ENCODE measurements at regions not wholly inside any gene's neighbourhood (a gene's known extent, or its start where the extent isn't known, plus 50 kb on each side); places are given as distances from the start of the nearest gene placed in this dataset.

DNA sequence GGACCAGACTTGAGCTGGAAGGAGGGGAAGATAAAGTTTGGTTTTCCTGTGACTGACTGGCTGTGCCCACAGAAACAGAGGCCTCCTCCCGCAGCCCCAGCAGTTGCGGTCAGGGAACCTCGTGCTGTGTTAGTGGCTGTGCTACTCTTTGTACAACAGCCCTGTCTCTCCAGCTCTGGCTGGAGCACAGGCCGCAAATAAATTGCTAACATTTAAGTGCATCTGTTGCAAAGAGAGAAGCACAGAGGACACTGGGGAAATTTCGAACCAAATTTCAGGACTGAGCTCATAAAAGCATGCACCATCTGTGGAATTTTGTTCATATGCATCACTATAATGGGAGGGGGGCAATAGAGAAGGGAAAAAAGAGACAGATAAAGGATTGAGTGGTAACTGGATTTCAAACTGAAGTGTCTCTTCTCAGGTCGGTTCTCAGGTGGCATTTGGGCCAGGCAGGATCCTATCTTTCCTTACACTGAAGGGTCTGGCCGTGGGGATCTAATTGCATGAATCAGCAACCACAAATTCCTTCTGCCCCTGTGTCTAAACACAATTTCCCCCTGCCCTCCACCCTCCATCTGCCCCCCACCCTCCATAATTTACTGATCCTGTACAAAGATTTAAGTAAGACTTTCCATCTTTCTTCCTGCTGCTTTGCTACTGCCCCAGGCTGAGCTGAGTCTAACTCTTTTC is 88.9 kb upstream of the ATXN1 start:
- DNase-seq, result no peak

DNA sequence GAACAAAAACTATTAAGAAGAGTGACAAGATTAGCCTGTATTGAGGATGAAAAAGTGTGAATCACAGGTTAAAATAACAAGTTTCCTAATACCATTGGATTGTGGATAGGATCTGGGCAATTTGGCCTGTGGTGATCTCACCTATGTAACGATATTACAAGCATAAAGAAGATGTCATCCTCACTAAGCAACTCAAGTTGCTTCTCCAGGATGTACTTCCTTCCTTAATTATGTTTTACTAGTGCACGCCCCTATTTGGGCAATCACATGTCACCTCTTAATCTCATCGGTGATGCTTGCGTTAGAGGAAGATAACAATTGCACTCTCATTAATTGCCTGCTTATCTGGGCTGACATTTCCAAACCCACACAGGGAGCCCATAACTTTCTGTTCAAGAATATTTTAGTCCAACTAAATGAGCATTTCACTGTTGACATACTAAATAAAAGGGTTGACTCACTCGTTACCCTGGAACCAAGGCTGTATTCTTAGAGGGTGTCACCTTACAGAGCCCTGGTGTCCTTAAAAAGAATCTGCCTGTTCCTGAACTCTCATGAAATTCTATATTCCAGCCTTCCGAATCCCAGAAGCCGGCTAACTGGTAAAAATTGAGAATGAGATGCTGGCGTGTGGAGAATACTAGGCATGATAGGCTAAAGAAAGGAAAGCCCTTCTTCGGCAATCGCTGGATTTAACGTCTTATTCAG is 88.2 kb upstream of the ATXN1 start:
- DNase-seq, result no peak

DNA sequence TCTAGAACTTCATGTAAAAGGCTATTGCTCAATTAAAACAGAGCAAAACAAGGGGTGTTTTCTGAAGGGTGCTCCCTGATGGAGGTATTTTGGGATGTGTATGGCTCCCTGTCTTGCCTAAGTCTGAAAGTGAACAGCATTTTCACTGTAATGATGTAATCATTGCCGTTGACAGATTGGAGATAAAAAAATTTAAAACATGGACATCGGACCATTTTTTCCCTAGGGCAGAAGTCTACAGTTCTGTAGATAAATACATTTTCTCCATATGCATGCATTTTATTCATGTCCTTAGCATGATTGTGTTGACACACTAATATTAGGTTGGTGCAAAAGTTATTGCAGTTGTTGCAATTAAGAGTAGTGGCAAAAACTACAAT is 85.1 kb upstream of the ATXN1 start:
- DNase-seq, result no peak

DNA sequence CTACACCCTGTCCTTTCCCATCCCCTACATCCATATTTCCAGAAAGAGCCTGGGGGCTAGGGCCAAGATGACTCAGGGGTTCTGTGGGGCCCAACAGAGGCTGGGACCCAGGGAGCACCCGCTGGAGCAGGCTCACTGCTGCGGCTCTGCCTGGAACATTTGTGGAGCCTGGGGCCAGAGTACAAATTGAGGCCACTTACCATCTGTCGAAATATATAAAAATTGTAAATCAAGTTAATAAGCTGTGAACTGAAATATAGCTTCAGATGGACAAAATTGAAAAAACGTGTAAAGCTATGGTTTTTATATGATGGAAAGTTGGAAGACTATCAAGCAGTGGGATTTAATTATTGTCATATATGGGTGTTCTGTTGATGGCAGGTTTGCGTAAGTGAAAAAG is 82.9 kb upstream of the ATXN1 start:
- DNase-seq, result no peak

DNA sequence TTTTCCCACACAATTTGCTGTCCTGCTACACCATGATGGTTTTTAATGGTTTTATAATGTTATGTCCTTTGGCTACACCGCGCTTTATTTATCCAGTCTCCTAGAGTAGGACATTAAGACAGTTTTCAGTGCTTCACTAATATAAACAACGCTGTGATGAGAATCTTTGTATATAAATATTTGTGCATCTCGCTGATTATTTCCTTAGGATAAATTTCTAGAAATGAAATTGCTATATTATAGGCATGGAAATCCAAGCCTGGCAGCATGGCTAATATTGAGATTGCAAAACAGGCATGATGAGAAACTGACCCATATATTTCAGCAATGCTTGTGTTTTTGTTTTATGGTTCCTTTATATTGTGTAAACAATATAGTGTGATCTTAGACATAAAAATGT is 81.4 kb upstream of the ATXN1 start:
- no peak for DNase-seq

DNA sequence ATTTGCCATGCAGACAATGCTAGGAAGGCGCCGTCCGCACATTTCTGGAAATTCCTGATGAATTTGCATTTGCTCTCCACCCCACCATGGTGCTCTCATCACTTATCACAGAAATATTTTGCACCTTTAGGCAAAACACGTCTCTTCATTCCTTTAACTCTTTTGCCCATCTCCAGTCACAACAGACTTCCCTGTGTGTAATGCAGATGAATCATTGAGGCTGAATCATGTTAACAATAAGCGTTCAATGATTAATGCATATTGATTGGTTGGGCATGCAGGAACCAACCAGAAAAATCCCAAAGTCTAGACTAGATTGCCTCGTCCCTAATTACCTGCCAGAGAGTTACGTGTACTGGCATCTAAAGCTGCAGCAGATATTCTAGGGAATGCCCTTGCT is 80.0 kb upstream of the ATXN1 start:
- no peak for DNase-seq

DNA sequence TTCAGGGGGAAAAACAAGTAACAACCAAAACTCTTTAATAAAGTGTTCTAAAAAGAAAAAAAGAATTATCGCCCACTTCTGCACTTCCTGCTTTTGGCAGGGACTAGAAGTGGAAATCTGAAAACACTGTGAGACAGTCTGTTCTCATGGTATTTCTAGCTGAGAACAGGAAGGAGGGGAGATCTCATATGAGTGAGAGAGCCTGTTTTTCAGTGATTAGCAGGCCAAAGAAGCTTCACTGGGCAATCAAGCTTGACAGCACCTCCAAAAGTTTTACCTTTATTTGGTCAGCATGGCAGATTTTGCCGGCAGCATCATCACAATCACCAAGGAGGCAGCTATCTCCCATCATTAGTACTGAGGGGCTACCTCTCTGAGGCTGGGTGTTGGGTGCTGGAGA is 79.5 kb upstream of the ATXN1 start:
- no peak for DNase-seq

DNA sequence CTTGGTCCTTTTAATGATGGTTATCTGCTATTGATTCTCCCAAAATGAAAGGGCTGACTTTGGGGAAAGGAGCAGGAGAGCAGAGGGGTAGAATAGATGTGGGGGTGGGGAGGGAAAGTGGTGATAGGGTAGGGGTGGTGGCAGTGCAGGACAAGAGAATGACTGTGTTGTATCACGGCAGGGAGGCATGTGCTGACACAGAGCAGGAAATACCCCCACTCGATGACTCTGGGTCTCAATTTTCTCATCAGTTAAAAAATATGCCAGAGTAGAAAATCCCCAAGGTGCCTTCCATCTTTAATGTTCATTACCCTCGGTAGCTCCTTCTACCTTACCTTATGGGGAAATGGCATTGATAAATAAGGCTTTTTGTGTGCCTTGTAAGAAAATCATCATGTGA is 79.0 kb upstream of the ATXN1 start:
- no peak for DNase-seq

DNA sequence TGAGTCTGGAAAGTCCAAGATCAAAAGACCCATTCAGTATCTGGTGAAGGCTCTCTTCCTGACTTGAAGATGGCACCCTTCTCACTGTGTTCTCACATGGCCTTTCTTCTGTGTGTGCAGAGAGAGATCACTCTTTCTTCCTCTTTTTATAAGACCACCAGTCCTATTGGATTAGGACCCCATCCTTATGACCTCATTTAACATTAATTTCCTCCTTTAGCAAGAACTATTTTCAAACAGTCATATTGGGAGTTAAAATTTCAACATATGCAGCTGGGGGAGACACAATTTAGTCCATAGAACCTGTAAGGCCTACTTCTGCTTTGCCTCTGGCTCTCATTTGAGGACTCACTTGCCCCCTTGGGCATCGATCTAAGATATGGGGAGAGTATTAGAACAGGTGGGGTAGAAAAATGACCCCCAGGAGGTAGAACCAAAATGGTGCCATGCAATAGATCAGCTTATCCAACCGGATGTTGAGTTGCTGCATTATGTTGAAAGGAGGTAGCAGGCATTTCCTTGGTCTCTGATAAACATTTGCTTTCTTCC is 78.4 kb upstream of the ATXN1 start:
- DNase-seq, result no peak

DNA sequence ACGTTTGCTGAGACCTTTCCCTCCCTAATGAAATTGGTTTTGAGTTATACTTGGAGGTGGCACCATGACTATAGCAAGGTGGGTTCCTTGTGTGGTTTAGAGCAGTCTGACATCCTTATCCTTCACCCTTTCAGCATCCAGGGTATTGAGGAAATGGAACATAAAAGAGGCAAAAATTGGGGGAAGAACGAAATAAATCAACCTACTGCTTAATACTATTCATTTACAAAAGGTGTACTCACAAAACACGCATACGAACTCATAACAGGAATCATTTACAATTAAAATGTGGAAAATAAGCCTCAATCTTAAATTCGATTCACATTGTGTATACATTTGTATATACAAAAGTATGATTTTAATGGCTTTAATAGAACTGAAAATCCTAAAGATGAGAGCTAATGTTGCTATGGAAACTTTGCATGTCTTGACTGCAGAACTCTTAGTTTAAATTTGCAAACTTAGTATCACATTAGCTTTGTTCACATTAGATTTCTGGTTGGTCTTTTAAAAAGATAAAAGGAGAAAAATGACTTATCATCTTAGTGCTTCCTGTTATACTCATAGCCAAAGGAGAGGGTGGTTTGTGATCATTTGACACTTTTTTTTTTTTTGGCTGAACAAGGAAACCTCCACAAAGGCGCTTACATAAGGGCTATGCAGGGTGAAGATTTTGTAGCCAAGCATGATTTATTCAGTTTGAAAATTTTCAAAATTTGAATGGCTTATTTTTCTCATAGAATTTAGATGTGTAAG is 76.1 kb upstream of the ATXN1 start:
- no peak for DNase-seq

DNA sequence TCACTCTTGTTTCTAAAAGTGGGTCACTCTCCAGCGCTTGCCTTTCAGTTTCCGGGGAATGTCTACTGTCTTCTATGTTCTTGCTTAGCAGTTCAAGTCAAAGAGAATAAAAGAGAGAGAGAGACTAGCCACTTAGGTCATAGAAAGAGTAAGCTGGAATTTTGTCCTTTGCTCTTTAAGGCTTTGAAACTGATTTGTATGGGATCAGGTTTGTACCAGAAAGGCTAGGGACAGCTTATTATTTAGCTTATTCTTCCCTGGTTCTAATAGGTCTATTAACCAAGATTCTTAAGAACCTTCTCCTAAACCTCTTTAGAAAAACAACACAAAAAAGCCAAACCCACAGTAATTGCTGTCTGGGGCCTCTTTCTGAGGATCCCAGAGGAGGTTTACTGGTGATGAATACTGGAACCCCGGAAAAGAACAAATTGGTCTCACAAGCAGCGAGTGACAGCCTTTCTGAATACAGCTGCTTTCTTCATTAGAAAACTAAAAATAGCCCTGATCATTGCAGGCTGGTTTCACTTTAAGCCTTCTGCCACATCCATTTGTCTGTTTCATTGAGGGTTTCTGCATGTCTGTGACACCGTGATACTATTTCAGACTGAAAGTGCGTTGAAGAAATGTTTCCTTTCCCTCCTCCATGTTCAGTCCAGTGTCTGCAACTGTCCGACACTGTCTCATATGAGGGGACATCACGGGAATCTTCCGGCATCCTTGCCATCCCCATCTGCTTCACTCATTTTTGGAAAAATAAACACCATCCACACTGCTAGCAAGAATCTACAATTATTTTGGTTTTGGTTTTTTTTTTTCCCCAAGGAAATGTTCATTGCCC is 75.1 kb upstream of the ATXN1 start:
- no peak for DNase-seq

DNA sequence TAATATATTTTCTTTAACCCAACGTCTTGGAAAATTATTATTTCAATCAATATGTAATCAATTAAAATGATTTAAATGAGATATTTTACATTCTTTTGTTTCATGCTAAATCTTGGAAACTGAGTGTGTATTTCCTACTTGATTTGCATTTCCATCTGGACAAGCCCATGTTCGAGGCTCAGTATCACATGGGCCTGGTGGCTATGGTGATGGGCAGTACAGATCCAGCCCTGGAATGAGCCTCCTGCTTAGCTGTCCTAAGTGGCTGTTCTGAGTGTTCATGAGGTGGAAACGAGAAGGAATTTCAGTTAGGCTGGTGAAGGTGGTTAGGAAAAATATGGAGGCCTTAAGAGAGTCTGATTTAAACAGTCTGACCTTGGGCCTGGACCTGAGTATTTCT is 73.0 kb upstream of the ATXN1 start:
- no peak for DNase-seq

DNA sequence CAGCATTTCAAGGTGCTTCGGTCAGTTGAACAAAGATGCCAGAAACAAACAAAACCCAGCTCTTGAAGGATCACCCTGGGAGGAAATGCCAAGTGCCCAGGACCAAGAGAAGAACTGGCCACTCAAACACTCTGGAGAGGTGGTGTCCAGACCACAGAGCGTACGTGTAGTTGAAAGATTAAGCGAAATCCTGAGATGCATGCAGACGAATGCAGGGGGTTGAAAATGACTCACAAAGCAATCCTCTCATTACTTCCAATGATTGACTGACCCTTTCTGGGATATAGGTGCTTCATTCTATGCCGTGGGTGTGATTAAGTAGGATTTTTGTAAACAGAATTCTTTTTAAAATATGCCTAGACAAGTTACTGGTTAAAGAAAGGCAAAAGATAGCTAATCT is 71.5 kb upstream of the ATXN1 start:
- DNase-seq, result no peak

DNA sequence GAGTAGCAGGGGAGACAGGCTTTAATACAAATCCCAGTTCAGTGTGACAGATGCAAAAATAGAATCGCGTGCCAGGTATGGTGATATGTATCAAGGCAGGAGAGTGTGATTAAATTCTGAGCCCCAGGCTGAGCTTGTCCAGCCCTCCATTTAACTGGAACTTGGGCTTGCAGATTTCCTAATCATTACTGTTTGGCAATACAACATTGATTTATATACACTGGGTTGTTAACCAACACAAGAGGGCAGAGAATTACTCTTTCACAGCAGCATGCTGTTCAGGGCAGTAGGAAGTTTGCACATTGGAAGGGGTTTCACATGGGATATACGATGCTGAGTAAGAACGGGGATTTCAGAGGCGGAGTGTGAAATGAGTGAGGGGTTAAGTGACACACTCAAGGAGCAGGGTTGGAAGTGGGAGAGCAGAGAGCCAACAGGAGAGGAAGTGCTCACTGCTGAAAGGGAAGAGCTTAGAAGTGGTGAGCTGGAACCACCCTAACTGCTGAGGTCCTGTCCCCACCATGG is 70.8 kb upstream of the ATXN1 start:
- no peak for DNase-seq

DNA sequence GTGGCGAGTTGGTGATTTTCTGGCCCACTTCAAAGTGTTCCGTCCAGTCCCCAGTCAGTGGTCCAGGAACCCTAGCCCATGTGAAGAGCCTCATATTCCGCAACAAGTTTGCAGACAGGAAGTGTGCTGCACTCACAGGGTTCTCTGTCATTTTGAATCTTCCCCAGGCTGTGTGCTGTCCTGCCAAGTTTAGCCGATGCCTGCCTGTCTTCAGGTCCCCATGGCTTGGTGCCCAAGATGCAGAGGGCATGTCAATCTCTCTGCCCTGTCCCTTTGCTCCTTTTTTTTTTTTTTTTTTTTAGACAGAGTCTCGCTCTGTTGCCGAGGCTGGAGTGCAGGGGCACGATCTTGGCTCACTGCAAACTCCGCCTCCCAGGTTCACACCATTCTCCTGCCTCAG is 69.9 kb upstream of the ATXN1 start:
- no peak for DNase-seq

DNA sequence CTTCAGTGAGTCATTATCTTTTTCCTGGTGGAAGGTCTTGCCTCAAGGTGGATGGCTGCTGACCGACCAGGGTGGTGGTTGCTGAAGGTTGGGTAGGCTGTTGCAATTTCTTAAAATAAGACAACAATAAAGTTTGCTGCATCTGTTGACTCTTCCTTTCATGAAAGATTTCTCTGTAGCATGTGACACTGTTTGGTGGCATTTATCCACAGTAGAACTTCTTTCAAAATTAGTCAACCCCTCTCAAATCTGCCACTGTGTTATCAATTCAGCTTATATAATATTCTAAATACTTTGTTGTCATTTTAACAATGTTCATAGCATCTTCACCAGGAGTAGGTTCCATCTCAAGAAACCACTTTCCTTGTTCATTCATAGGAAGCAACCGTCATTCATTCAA is 66.8 kb upstream of the ATXN1 start:
- no peak for DNase-seq

DNA sequence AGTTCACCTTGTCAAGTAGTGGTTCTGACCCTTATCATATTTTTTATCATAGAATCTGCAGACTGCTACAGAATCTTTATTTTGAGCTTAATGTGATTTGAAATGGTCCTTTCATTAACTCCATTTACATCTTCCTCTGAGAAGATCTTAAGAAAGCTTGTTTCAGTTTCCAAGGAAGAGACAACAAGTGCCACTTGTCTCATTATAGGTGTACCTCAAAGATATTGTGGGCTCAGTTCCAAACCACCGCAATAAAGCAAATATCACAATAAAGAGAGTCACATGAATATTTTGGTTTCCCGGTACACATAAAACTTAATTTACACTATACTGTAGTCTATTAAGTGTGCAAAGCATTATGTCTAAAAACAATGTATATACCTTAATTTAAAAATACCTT is 66.4 kb upstream of the ATXN1 start:
- no peak for DNase-seq

DNA sequence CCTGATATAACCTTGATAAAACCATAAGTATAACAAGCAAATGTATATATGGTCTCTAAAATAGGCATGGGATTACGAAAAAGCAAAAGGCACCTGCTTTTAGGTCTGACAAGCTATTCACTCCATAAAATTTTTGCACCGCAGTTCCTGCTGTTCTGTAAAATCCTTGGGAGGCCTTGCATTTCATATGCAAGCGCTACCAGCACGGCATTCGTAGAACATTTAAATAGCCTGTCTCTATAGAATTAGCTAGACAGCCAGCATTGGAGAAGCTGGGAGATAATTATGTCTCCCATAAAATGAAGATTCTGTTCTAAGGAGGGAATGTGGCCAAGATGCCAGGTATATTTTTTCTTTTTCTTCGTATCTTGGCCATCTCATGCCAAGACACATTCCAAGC is 64.5 kb upstream of the ATXN1 start:
- DNase-seq, result no peak

DNA sequence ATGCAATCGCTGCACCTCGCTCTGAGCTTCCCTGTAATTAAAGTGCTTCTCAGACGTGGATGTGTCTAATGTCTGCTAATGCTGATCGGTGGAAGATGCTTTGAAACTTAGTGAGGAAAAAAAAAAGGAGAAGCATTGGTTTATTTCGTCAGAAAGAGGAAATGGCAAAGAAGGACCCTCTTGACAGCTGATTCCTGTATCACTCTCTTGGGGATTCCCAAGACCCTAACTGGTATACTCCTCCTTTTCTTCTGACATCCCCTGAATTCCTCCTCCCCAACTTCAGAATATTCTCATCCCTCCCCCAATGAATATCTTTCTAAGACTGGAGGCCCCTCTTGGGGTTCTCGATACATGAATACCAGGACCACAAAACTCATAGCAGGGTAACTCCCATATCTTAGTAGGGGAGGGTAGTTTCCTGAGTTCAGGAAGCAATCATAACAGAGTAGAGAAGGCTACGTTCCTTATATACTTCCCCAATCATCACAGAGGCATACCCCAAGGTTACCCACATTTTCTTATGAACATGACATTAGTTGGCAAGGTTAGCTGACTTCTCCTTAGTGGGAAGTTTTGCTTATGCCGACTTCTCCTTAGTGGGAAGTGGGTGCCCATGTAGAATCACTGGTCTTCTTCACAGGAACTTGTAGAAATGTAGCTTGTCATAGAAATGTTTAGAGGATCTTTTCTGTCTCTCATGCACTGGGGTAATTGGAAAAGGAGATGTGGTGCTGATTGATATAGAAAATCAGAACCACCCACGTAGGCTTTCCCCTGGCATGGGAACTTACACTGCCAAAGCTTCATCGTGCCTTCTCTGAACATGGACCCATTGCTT is 63.8 kb upstream of the ATXN1 start:
- DNase-seq, result peak in 1 of 2 experiments; percentile 28

DNA sequence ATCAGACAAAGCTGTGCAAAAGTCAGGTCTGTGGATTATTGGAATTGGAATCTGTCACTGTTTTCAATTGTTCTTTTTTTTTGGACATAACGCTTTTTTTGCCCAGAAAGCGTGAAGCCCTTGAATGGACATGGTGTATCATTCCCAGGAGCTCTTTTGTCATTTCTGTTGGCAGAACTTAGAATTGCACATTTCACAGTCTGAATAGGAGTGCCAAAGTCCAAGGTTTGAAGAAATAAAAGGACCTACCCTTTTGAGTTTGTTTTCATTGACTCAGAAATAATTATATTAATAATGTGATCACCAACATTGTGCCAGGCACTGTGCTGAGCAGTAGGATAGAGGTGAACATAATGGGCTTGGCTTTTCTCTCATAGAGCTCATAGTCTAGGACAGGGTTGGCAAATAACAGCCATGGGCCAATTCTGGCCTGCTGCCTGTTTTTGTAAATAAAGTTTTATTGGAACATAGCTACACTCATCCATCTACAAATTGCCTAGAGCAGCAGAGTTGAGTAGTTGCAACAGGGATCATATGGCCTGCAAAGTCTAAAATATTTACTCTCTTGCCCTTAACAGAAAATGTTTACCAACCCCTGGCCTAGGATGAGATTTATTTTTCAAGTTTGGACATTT is 62.6 kb upstream of the ATXN1 start:
- no peak for DNase-seq

DNA sequence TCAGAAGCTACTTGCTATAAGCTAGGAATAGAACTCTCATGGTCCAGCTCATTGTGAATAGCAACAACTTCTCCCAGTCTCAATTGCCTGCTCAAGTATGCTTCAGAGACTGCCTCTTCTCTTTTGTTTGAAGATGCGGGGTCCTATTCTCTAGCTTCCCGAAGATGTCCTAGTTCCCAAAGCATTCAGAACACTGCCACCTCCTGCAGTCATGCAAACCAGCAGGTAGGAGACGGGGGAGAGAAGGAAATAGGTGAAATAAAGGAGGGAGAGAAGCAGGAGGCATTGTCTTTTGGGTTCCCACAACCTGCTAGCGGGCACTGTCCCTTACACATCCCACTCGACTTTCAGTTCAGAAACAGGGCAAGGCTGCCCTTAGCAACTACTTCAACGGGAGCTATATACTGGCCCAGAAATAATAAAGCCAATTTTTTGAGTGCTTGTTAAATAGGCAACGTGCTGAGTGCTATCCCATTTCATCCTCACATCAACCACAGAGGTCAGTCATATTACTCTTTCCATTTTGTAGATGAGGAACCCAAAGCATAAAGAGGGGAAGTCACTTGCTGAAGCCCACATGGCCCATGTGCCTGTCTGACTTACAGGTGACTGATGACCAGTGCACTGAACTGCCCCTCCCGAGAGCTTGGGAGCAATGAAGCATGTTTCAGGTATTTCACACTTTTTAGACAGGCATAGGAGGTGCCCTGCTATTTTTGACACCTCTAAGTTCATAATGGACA is 61.9 kb upstream of the ATXN1 start:
- DNase-seq, result no peak
